ENCODE measurements at regions not wholly inside any gene's neighbourhood (a gene's known extent, or its start where the extent isn't known, plus 50 kb on each side); places are given as distances from the start of the nearest gene placed in this dataset.
A peak's percentile ranks its signal among the peaks of the same experiment; 100 is the strongest.

DNA sequence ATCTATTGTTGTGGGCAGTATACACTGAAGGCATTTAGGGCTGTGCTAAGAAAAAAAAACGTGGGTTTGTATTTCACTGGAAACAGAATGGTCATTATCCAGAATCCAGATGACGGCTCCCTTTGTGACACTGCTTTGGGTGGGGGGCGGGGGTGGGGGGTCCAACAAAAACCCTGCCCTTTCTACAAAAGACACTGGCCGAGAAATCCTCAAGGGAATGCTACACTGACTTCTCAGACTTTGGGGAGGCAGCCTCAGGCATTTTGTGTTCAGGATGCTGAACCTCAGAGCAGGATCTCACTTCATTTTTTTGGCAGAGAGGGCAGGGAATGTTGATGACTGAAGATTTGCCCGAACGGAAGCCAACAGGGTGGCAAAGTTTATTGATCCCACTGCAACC is 417.1 kb downstream of the HRH4 start:
- TF ChIP-seq, protein P1, sequence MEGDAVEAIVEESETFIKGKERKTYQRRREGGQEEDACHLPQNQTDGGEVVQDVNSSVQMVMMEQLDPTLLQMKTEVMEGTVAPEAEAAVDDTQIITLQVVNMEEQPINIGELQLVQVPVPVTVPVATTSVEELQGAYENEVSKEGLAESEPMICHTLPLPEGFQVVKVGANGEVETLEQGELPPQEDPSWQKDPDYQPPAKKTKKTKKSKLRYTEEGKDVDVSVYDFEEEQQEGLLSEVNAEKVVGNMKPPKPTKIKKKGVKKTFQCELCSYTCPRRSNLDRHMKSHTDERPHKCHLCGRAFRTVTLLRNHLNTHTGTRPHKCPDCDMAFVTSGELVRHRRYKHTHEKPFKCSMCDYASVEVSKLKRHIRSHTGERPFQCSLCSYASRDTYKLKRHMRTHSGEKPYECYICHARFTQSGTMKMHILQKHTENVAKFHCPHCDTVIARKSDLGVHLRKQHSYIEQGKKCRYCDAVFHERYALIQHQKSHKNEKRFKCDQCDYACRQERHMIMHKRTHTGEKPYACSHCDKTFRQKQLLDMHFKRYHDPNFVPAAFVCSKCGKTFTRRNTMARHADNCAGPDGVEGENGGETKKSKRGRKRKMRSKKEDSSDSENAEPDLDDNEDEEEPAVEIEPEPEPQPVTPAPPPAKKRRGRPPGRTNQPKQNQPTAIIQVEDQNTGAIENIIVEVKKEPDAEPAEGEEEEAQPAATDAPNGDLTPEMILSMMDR (IDR thresholded peaks at IDR 0.05) = no peak
- TF ChIP-seq ZFX (IDR thresholded peaks at IDR 0.05; ENCODE audit: borderline replicate concordance) = no peak
- no peak overlapping the region for H3K27ac ChIP-seq

DNA sequence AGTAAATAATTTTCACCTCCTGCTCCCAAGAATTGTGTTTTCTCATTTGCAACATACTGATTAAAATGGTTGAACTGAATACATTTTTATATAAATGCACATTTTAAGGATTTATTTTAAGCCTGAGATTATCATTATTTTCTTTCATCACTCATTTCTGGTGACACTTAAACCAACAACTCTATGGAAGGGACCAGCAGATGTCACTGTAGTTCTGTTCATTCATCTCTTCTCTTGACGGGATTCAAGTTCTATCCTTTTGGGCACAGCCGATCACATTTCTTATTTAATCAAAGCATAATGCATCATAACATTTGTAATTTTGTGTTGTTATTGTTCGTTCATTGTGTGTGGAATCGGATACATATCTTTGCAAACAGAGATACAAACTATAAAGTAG is 417.9 kb downstream of the HRH4 start:
- no peak overlapping the region for H3K27ac ChIP-seq
- TF ChIP-seq, protein P1 (IDR thresholded peaks at IDR 0.05) = peak; percentile 45
- TF ChIP-seq ZFX (IDR thresholded peaks at IDR 0.05; ENCODE audit: borderline replicate concordance) = no peak

DNA sequence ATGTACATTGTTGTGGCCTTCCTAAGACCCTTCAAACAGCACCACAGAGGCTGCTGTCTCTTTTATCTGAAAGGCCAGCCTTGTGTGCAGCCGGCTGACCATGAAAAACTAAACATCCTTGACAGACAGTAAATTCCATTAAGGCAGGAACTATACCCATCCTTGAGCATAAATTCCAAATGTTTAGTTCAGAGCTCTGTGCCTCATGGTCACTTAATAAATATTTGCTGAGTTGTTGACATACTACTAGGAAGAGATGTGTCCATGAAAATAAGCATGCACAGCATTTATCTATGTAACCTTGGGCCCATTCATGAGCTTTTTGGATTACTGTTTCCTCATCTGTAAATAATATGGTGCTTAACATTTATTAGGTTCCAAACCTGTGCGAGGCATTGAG is 424.8 kb downstream of the HRH4 start:
- no peak overlapping the region for H3K27ac ChIP-seq
- TF ChIP-seq ZFX (IDR thresholded peaks at IDR 0.05; ENCODE audit: borderline replicate concordance) = no peak
- TF ChIP-seq, protein P1 (IDR thresholded peaks at IDR 0.05) = no peak

DNA sequence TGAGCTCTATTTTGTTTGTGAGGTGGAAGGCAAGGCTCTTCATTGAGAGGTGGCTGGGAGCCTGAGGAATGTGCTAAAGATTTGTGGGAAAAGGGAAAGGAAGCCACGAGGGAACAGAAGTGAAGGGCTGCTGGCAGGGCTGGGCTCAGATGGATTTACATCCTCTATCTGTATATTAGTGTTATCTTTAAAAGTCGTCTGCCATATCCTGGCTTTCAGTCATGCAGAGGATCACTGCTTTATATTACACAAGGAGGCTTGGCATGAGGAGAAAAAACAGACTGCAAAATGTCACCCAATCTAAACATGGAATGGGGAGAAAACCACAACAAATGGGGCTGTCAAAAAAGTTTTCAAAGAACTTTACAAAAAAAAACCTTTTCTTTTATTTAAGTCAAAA is 434.4 kb downstream of the HRH4 start:
- TF ChIP-seq, protein P1 (IDR thresholded peaks at IDR 0.05) = no peak
- no peak for TF ChIP-seq ZFX (IDR thresholded peaks at IDR 0.05; ENCODE audit: borderline replicate concordance)
- H3K27ac ChIP-seq = no peak overlapping the region

DNA sequence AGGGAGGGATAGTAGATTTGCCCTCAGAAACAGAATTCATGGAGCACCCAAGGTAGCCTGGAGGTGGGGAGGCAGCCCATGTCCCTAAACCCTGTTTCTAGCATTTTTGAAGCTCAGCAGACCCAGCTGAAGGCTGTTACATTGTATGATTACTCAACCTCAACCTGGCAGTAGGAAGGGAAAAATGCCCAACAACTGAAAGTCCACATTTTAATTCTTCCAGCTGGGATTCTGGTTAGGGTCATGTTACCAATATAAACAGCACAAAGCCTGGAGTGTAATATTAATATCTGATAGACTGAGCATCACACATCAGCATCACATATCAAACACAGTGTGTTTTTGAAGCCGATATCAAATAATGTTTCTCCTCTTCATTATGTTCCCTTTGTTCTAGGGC is 437.0 kb downstream of the HRH4 start:
- H3K27ac ChIP-seq = no peak overlapping the region
- TF ChIP-seq ZFX (IDR thresholded peaks at IDR 0.05; ENCODE audit: borderline replicate concordance) = no peak
- TF ChIP-seq, protein P1 (IDR thresholded peaks at IDR 0.05) = no peak

DNA sequence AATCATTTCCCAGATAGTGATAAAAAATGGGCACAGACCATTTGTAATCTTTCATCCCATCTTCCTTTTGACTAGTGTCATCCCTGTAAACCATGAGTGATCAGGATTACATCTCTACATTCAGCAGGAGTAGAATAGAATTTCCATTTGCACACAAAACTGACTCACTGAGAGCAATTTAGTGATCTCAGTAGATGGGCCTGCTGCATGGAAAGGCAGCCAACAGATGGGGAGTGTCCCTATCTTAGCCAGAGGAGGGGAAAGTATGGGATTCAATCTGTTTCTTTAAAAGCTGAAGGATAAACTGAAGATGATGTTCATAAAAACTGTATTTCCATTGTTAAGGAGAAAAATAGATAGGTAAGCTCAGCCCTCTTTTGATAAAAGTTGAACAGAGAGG is 441.7 kb downstream of the ZNF521 start:
- TF ChIP-seq, protein P1 (IDR thresholded peaks at IDR 0.05) = no peak
- no peak for TF ChIP-seq ZFX (IDR thresholded peaks at IDR 0.05; ENCODE audit: borderline replicate concordance)
- no peak overlapping the region for H3K27ac ChIP-seq

DNA sequence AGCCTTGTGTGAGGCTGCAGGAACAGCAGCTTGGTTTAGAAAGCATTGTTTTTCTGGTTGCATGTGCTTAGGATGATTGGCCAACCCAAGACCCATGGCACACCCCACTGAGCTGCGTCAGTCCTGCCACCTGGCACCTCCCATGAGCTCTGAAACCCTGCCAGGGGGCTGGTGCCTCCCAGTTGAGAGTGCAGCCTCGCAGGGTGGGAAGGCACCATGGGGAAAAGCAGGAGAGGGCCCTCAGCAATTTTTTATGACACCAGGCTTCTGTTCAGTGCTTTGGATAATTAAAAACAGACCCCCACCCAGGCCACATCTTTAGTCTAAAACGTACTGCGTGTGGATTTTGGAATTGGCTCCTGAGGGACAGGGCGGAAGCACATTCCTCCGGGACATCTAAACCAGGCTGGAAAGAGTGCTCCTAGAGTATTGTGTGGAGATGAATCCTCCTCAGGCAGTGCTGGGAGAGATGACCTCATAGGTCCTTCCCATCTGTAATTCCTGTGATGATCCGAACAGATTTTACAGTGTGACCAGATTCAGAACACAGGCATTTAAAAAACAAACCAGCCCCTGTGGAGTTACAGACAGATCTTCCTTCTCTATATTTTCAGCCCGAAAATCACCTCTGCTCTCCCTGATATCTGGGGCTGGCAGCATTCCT is 438.3 kb downstream of the ZNF521 start:
- no peak overlapping the region for H3K27ac ChIP-seq
- TF ChIP-seq, protein P1 (IDR thresholded peaks at IDR 0.05) = no peak
- no peak for TF ChIP-seq ZFX (IDR thresholded peaks at IDR 0.05; ENCODE audit: borderline replicate concordance)

Measured in 22Rv1 (cell line).